ENCODE measurements at regions not wholly inside any gene's neighbourhood (a gene's known extent, or its start where the extent isn't known, plus 50 kb on each side); places are given as distances from the start of the nearest gene placed in this dataset.

GRCh38 chr6:14258117-14258516 is 140.5 kb downstream of the CD83 start:
- DNase-seq (ENCODE audit: insufficient read length, low spot score, missing footprints) = no peak
- H3K27me3 ChIP-seq (ENCODE audit: insufficient read depth, low read length) = no peaks in the 10 kb centered on the region
- H3K27ac ChIP-seq (ENCODE audit: low read depth, low read length) = no peak overlapping the region

GRCh38 chr6:14258695-14259593 is 141.4 kb downstream of the CD83 start:
- Histone ChIP-seq H3K4me3 (ENCODE audit: insufficient read depth, low read length) (no peak overlapping the region), H4K20me1 (ENCODE audit: insufficient read depth, low read length) (no peaks in the 10 kb centered on the region), H3K4me2 (ENCODE audit: insufficient read depth, low read length) (no peak overlapping the region), H3K79me2 (ENCODE audit: insufficient read depth, low read length) (no peaks in the 10 kb centered on the region), H3K9me3 (ENCODE audit: low read depth, low read length) (peaks cover 3% of the 10 kb centered on the region), H3K4me1 (ENCODE audit: insufficient read depth, low read length) (no peaks in the 10 kb centered on the region), H3K27ac (ENCODE audit: low read depth, low read length) (no peak overlapping the region), H3K27me3 (ENCODE audit: insufficient read depth, low read length) (no peaks in the 10 kb centered on the region), H3K36me3 (ENCODE audit: insufficient read depth, low read length) (no peaks in the 10 kb centered on the region), H2AFZ (ENCODE audit: low read length) (no peak overlapping the region)
- DNase-seq (ENCODE audit: insufficient read length, low spot score, missing footprints) = no peak
- TF ChIP-seq, protein P1, sequence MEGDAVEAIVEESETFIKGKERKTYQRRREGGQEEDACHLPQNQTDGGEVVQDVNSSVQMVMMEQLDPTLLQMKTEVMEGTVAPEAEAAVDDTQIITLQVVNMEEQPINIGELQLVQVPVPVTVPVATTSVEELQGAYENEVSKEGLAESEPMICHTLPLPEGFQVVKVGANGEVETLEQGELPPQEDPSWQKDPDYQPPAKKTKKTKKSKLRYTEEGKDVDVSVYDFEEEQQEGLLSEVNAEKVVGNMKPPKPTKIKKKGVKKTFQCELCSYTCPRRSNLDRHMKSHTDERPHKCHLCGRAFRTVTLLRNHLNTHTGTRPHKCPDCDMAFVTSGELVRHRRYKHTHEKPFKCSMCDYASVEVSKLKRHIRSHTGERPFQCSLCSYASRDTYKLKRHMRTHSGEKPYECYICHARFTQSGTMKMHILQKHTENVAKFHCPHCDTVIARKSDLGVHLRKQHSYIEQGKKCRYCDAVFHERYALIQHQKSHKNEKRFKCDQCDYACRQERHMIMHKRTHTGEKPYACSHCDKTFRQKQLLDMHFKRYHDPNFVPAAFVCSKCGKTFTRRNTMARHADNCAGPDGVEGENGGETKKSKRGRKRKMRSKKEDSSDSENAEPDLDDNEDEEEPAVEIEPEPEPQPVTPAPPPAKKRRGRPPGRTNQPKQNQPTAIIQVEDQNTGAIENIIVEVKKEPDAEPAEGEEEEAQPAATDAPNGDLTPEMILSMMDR (IDR thresholded peaks at IDR 0.05; ENCODE audit: extremely low read depth, low read depth, low read length) = no peak

More at GRCh38 chr6:14258117-14258516, 140.5 kb downstream of the CD83 start:
- H4K20me1 ChIP-seq (ENCODE audit: insufficient read depth, low read length) = no peaks in the 10 kb centered on the region
- no peaks in the 10 kb centered on the region for H3K79me2 ChIP-seq (ENCODE audit: insufficient read depth, low read length)
- H3K36me3 ChIP-seq (ENCODE audit: insufficient read depth, low read length) = no peaks in the 10 kb centered on the region
- TF ChIP-seq, protein P1 (IDR thresholded peaks at IDR 0.05; ENCODE audit: extremely low read depth, low read depth, low read length) = no peak
- no peaks in the 10 kb centered on the region for H3K9me3 ChIP-seq (ENCODE audit: low read depth, low read length)
- H3K4me3 ChIP-seq (ENCODE audit: insufficient read depth, low read length) = no peak overlapping the region
- no peak overlapping the region for H2AFZ ChIP-seq (ENCODE audit: low read length)
- no peak overlapping the region for H3K4me2 ChIP-seq (ENCODE audit: insufficient read depth, low read length)
- H3K4me1 ChIP-seq (ENCODE audit: insufficient read depth, low read length) = no peaks in the 10 kb centered on the region

DNA sequence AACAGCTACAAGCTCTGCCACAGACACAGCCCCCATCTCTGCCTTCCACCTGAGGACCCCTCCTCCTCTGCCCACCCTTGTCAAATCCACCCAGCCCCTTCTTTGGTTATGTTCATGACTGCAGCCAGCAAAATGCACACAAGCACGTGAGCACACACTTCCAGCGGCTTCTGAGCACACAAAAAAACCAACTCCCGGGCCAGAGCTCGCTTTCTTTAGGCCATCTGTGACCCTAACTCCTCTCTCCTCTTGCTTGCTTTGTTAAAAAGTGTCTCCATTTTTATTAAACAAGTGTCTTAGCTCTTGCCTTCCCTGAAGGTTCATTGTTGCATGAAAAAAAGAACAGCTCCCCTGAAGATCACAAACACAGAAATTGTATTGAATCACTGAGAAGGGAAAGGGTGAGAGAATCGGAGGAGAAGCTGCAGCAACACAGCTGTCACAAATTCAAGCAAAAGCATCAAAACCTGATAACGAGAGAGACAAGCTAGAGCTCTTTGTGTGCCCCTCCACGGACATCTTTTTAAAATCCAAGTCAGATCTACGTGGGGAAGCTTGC is 142.1 kb downstream of the CD83 start:
- Histone ChIP-seq H3K4me1 (ENCODE audit: insufficient read depth, low read length) (no peaks in the 10 kb centered on the region), H3K9me3 (ENCODE audit: low read depth, low read length) (peaks cover 6% of the 10 kb centered on the region), H3K79me2 (ENCODE audit: insufficient read depth, low read length) (no peaks in the 10 kb centered on the region), H3K27me3 (ENCODE audit: insufficient read depth, low read length) (no peaks in the 10 kb centered on the region), H3K36me3 (ENCODE audit: insufficient read depth, low read length) (no peaks in the 10 kb centered on the region), H3K4me3 (ENCODE audit: insufficient read depth, low read length) (no peak overlapping the region), H3K27ac (ENCODE audit: low read depth, low read length) (no peak overlapping the region), H3K4me2 (ENCODE audit: insufficient read depth, low read length) (no peak overlapping the region), H4K20me1 (ENCODE audit: insufficient read depth, low read length) (no peaks in the 10 kb centered on the region), H2AFZ (ENCODE audit: low read length) (no peak overlapping the region)
- TF ChIP-seq, protein P1 (IDR thresholded peaks at IDR 0.05; ENCODE audit: extremely low read depth, low read depth, low read length) = no peak
- DNase-seq (ENCODE audit: insufficient read length, low spot score, missing footprints) = no peak

GRCh38 chr6:14260839-14261238 is 143.3 kb downstream of the CD83 start:
- Histone ChIP-seq H3K4me3 (ENCODE audit: insufficient read depth, low read length) (no peak overlapping the region), H3K4me2 (ENCODE audit: insufficient read depth, low read length) (no peak overlapping the region), H3K27ac (ENCODE audit: low read depth, low read length) (no peak overlapping the region), H3K27me3 (ENCODE audit: insufficient read depth, low read length) (no peaks in the 10 kb centered on the region), H2AFZ (ENCODE audit: low read length) (no peak overlapping the region), H3K4me1 (ENCODE audit: insufficient read depth, low read length) (no peaks in the 10 kb centered on the region), H3K36me3 (ENCODE audit: insufficient read depth, low read length) (no peaks in the 10 kb centered on the region), H3K9me3 (ENCODE audit: low read depth, low read length) (peaks cover 6% of the 10 kb centered on the region), H4K20me1 (ENCODE audit: insufficient read depth, low read length) (no peaks in the 10 kb centered on the region), H3K79me2 (ENCODE audit: insufficient read depth, low read length) (no peaks in the 10 kb centered on the region)
- TF ChIP-seq, protein P1 (IDR thresholded peaks at IDR 0.05; ENCODE audit: extremely low read depth, low read depth, low read length) = no peak
- DNase-seq (ENCODE audit: insufficient read length, low spot score, missing footprints) = no peak
